Spleen (tissue), 7 donors: ENCODE measurements at regions not wholly inside any gene's neighbourhood (a gene's known extent, or its start where the extent isn't known, plus 50 kb on each side); places are given as distances from the start of the nearest gene placed in this dataset.
A peak's percentile ranks its signal among the peaks of the same experiment; 100 is the strongest.

Experiments used
- CTCF ChIP-seq, 11 experiments: fragments of 200-600 bp in 7 of 11; fragments of 450-650 bp in 4 of 11; sonication (generic) in 4 of 11; IDR thresholded peaks in 8 of 11; conservative IDR thresholded peaks in 3 of 11; 1 replicate in 7 of 11; 2 replicates in 4 of 11; pipeline versions ENCODE4 v1.4.0 to v1.8.0; 2016 to 2021; ENCODE audit warnings: antibody characterized with exemption in 11 of 11, inconsistent platforms in 4 of 11, mild to moderate bottlenecking in 1 of 11
- POLR2AphosphoS5 ChIP-seq, 3 donors: sonication (generic); formaldehyde crosslinking; IDR thresholded peaks; one replicate each; pipeline ENCODE4 v1.5.1; 2017; ENCODE audit warnings: antibody characterized with exemption in 3 of 3
- donor health status: DM: no; HTN: no; CAD: no; lungs with moderate emphysema.
- donor health status: DM: no; HTN: no; CAD: no.
- donor health status: DM: no; HTN: no; CAD: no.

- TF ChIP-seq POLR2AphosphoS5 (IDR thresholded peaks at IDR 0.05), result no peak
- TF ChIP-seq CTCF (IDR thresholded peaks at IDR 0.05 in 8 of 11, conservative IDR thresholded peaks at IDR 0.05 in 3 of 11), result peak; percentile 5 to 70 (median 45)
These were observed 121.9 kb upstream of the GSE1 start for GRCh38 chr16:85491058-85491771.
